ENCODE measurements at regions not wholly inside any gene's neighbourhood (a gene's known extent, or its start where the extent isn't known, plus 50 kb on each side); places are given as distances from the start of the nearest gene placed in this dataset.

- no peak overlapping the region for H3K4me3 ChIP-seq
- no peak for DNase-seq
- no peak for TF ChIP-seq CTCF (IDR thresholded peaks at IDR 0.05)
- no peak overlapping the region for H3K27ac ChIP-seq
- no peaks in the 10 kb centered on the region for H3K27me3 ChIP-seq
- intact Hi-C loops (cut with DNase I; ENCODE audit: low total_unique reads) = no loop called here
- H3K4me1 ChIP-seq = no peaks in the 10 kb centered on the region
- H3K9me3 ChIP-seq = no peaks in the 10 kb centered on the region
- H3K36me3 ChIP-seq = no peaks in the 10 kb centered on the region
Observed at GRCh38 chr20:43295263-43295662, 105.6 kb upstream of the PTPRT start.

- H3K27me3 ChIP-seq = no peaks in the 10 kb centered on the region
- no peaks in the 10 kb centered on the region for H3K36me3 ChIP-seq
- H3K4me1 ChIP-seq = no peaks in the 10 kb centered on the region
- H3K27ac ChIP-seq = no peak overlapping the region
- no peaks in the 10 kb centered on the region for H3K9me3 ChIP-seq
- DNase-seq = no peak
- no peak overlapping the region for H3K4me3 ChIP-seq
- intact Hi-C loops (cut with DNase I; ENCODE audit: low total_unique reads) = no loop called here
- no peak for TF ChIP-seq CTCF (IDR thresholded peaks at IDR 0.05)
Observed at GRCh38 chr20:43294031-43294430, 104.3 kb upstream of the PTPRT start.

- H3K27me3 ChIP-seq = no peaks in the 10 kb centered on the region
- intact Hi-C loops (cut with DNase I; ENCODE audit: low total_unique reads) = no loop called here
- H3K4me3 ChIP-seq = no peak overlapping the region
- no peak overlapping the region for H3K27ac ChIP-seq
- H3K9me3 ChIP-seq = no peaks in the 10 kb centered on the region
- H3K4me1 ChIP-seq = no peaks in the 10 kb centered on the region
- DNase-seq = no peak
- TF ChIP-seq CTCF (IDR thresholded peaks at IDR 0.05) = no peak
- H3K36me3 ChIP-seq = no peaks in the 10 kb centered on the region
Observed at GRCh38 chr20:43293068-43293786, 103.5 kb upstream of the PTPRT start.

- H3K4me3 ChIP-seq = no peak overlapping the region
- H3K27me3 ChIP-seq = no peaks in the 10 kb centered on the region
- H3K9me3 ChIP-seq = no peaks in the 10 kb centered on the region
- TF ChIP-seq CTCF (IDR thresholded peaks at IDR 0.05) = no peak
- intact Hi-C loops (cut with DNase I; ENCODE audit: low total_unique reads) = no loop called here
- DNase-seq = peak in 1 of 2 donors; percentile 23
- H3K4me1 ChIP-seq = no peaks in the 10 kb centered on the region
- H3K27ac ChIP-seq = no peak overlapping the region
- H3K36me3 ChIP-seq = no peaks in the 10 kb centered on the region
Observed at GRCh38 chr20:43292222-43292621, 102.5 kb upstream of the PTPRT start.

- Histone ChIP-seq H3K36me3 (no peaks in the 10 kb centered on the region), H3K27me3 (peaks cover 0 to 2% of the 10 kb centered on the region in 2 donors), H3K4me1 (no peaks in the 10 kb centered on the region), H3K9me3 (peaks cover 0 to 4% (median 0%) of the 10 kb centered on the region in 3 donors), H3K4me3 (no peak overlapping the region), H3K27ac (no peak overlapping the region)
- DNase-seq = no peak
- TF ChIP-seq CTCF (IDR thresholded peaks at IDR 0.05) = no peak
- intact Hi-C loops (cut with DNase I; ENCODE audit: low total_unique reads) = no loop called here
Observed at GRCh38 chr20:43287637-43288036, 97.9 kb upstream of the PTPRT start.
